Mesenchymal stem cell (in vitro differentiated cells and primary cell): ENCODE measurements at regions not wholly inside any gene's neighbourhood (a gene's known extent, or its start where the extent isn't known, plus 50 kb on each side); places are given as distances from the start of the nearest gene placed in this dataset.

Source experiments
- DNase-seq: peaks from one replicate; pipeline ENCODE4 v3.0.0-alpha.2; 2013
- H2AFZ ChIP-seq: one replicate; pipeline ENCODE4 v1.6.1; 2013; ENCODE audit warnings: low read depth, mild to moderate bottlenecking, control low read depth, inconsistent platforms, low read length, moderate library complexity
- H2AK5ac ChIP-seq: 2 replicates; pipeline ENCODE4 v1.6.1; 2013; ENCODE audit warnings: low read length, moderate library complexity, mild to moderate bottlenecking, inconsistent platforms; ENCODE audit not compliant: severe bottlenecking
- H2BK120ac ChIP-seq: one replicate; pipeline ENCODE4 v1.6.1; 2013; ENCODE audit warnings: low read depth, mild to moderate bottlenecking, inconsistent platforms, low read length, moderate library complexity
- H2BK12ac ChIP-seq, 2 experiments: one replicate each; pipeline ENCODE4 v1.6.1; 2013; ENCODE audit warnings: inconsistent platforms in 2 of 2, low read length in 2 of 2, mild to moderate bottlenecking in 2 of 2, moderate library complexity in 2 of 2, control low read depth in 1 of 2
- H2BK15ac ChIP-seq: one replicate; pipeline ENCODE4 v1.6.1; 2013; ENCODE audit warnings: mild to moderate bottlenecking, low read depth, inconsistent platforms; ENCODE audit not compliant: poor library complexity, severe bottlenecking
- H2BK5ac ChIP-seq: 2 replicates; pipeline ENCODE4 v1.6.1; 2013; ENCODE audit warnings: low read depth, mild to moderate bottlenecking, low read length, control low read depth, inconsistent platforms; ENCODE audit not compliant: poor library complexity, severe bottlenecking
- H3K14ac ChIP-seq, 2 experiments: one replicate each; pipeline ENCODE4 v1.6.1; 2013; ENCODE audit warnings: inconsistent platforms in 2 of 2, low read length in 2 of 2, control low read depth in 1 of 2, mild to moderate bottlenecking in 1 of 2, moderate library complexity in 1 of 2
- H3K18ac ChIP-seq, 2 experiments: one replicate each; pipeline ENCODE4 v1.6.1; 2013; ENCODE audit warnings: inconsistent platforms in 2 of 2, low read length in 2 of 2, control low read depth in 1 of 2, low read depth in 1 of 2, mild to moderate bottlenecking in 1 of 2
- H3K23ac ChIP-seq, 2 experiments: one replicate each; pipeline ENCODE4 v1.6.1; 2013; ENCODE audit warnings: inconsistent platforms in 2 of 2, low read length in 2 of 2, mild to moderate bottlenecking in 2 of 2, moderate library complexity in 2 of 2, control low read depth in 1 of 2
- H3K27ac ChIP-seq: 2 replicates; pipeline ENCODE4 v1.5.1; 2013; ENCODE audit warnings: mild to moderate bottlenecking, moderate library complexity, low read length, control low read depth, inconsistent platforms; ENCODE audit not compliant: poor library complexity, severe bottlenecking
- H3K27me3 ChIP-seq, 2 experiments: 2 replicates each; pipeline versions ENCODE4 v1.6.1 to v1.7.0; 2013; ENCODE audit warnings: low read length in 2 of 2, mild to moderate bottlenecking in 2 of 2, moderate library complexity in 2 of 2, control low read depth in 1 of 2, inconsistent platforms in 1 of 2; ENCODE audit not compliant: control insufficient read depth in 1 of 2, insufficient read depth in 1 of 2
- H3K36me3 ChIP-seq, 2 experiments: 2 replicates each; pipeline versions ENCODE4 v1.6.1 to v1.7.0; 2013; ENCODE audit warnings: low read length in 2 of 2, control low read depth in 1 of 2, inconsistent platforms in 1 of 2, low read depth in 1 of 2, mild to moderate bottlenecking in 1 of 2; ENCODE audit not compliant: insufficient read depth in 2 of 2, control insufficient read depth in 1 of 2
- H3K4ac ChIP-seq, 2 experiments: one replicate each; pipeline ENCODE4 v1.6.1; 2013; ENCODE audit warnings: inconsistent platforms in 2 of 2, low read length in 2 of 2, mild to moderate bottlenecking in 2 of 2, moderate library complexity in 2 of 2, control low read depth in 1 of 2, low read depth in 1 of 2
- H3K4me1 ChIP-seq: 2 replicates; pipeline ENCODE4 v1.6.1; 2013; ENCODE audit warnings: low read depth, low read length, control low read depth; ENCODE audit not compliant: control insufficient read depth, insufficient read depth
- H3K4me2 ChIP-seq: 2 replicates; pipeline ENCODE4 v1.6.1; 2013; ENCODE audit warnings: low read length, mild to moderate bottlenecking, inconsistent platforms; ENCODE audit not compliant: poor library complexity, severe bottlenecking
- H3K4me3 ChIP-seq, 2 experiments: 2 replicates each; pipeline versions ENCODE4 v1.5.1 to v1.7.0; 2013; ENCODE audit warnings: low read length in 2 of 2, mild to moderate bottlenecking in 2 of 2, control low read depth in 1 of 2, low read depth in 1 of 2; ENCODE audit not compliant: insufficient read depth in 1 of 2
- H3K79me1 ChIP-seq: replicated peaks from 2 replicates; pipeline ENCODE4 v1.6.1; 2013; ENCODE audit warnings: mild to moderate bottlenecking, control low read depth, low read length, inconsistent platforms; ENCODE audit not compliant: poor library complexity, severe bottlenecking
- H3K9ac ChIP-seq: 2 replicates; pipeline ENCODE4 v1.7.0; 2013; ENCODE audit warnings: mild to moderate bottlenecking, low read length, moderate library complexity
- H3K9me3 ChIP-seq: 2 replicates; pipeline ENCODE4 v1.7.0; 2013; ENCODE audit warnings: mild to moderate bottlenecking, low read length; ENCODE audit not compliant: control insufficient read depth
- H4K8ac ChIP-seq: one replicate; pipeline ENCODE4 v1.6.1; 2013; ENCODE audit warnings: inconsistent platforms, mild to moderate bottlenecking, low read length, moderate library complexity
- H4K91ac ChIP-seq: one replicate; pipeline ENCODE4 v1.6.1; 2013; ENCODE audit warnings: mild to moderate bottlenecking, low read length, inconsistent platforms
- WGBS: methylation state at CpG from one replicate; pipeline ENCODE4 v1.1.7; 2013; ENCODE audit warnings: mixed read lengths; 5-methylcytosine and 5-hydroxymethylcytosine counted together

GRCh38 chr4:149095001-149095400 is 652.8 kb upstream of the NR3C2 start:
- H3K27me3 ChIP-seq = no peaks in the 10 kb centered on the region
- H2BK120ac ChIP-seq = no peak overlapping the region
- no peak overlapping the region for H2BK12ac ChIP-seq
- H3K23ac ChIP-seq = no peak overlapping the region
- no peak overlapping the region for H3K4me2 ChIP-seq
- no peaks in the 10 kb centered on the region for H3K4me1 ChIP-seq
- no peaks in the 10 kb centered on the region for H3K36me3 ChIP-seq
- H3K14ac ChIP-seq = no peak overlapping the region
- H3K9me3 ChIP-seq = peaks cover 14% of the 10 kb centered on the region
- H4K8ac ChIP-seq = no peak overlapping the region
- H3K4me3 ChIP-seq = no peak overlapping the region
- H2AK5ac ChIP-seq = no peak overlapping the region
- H3K27ac ChIP-seq = no peak overlapping the region
- no peak overlapping the region for H2BK15ac ChIP-seq
- H2AFZ ChIP-seq = no peak overlapping the region
- H3K79me1 ChIP-seq = no peaks in the 10 kb centered on the region
- DNase-seq = no peak
- no peak overlapping the region for H3K18ac ChIP-seq
- H3K9ac ChIP-seq = no peak overlapping the region
- no peak overlapping the region for H2BK5ac ChIP-seq
- H3K4ac ChIP-seq = no peak overlapping the region
- H4K91ac ChIP-seq = no peak overlapping the region

GRCh38 chr4:149084144-149084543 is 641.9 kb upstream of the NR3C2 start:
- Histone ChIP-seq H2BK15ac (no peak overlapping the region), H2BK5ac (no peak overlapping the region), H2AFZ (no peak overlapping the region), H3K27ac (no peak overlapping the region), H3K4me2 (no peak overlapping the region), H2BK120ac (no peak overlapping the region), H3K18ac (no peak overlapping the region), H3K36me3 (no peaks in the 10 kb centered on the region), H3K4me3 (no peak overlapping the region), H3K4ac (no peak overlapping the region), H3K79me1 (no peaks in the 10 kb centered on the region), H4K91ac (no peak overlapping the region), H3K9ac (no peak overlapping the region), H4K8ac (no peak overlapping the region), H3K23ac (no peak overlapping the region), H3K4me1 (no peaks in the 10 kb centered on the region), H3K27me3 (no peaks in the 10 kb centered on the region), H2AK5ac (no peak overlapping the region), H3K14ac (no peak overlapping the region), H2BK12ac (no peak overlapping the region), H3K9me3 (peaks cover 5% of the 10 kb centered on the region)
- 89% methylated on average over 4 of the region's 4 CpGs for WGBS
- no peak for DNase-seq

- H4K8ac ChIP-seq = no peak overlapping the region
These were observed 635.0 kb upstream of the NR3C2 start for GRCh38 chr4:149077181-149077580.

GRCh38 chr4:149076401-149076800 is 634.2 kb upstream of the NR3C2 start:
- no peak overlapping the region for H3K4ac ChIP-seq
- H3K14ac ChIP-seq = no peak overlapping the region
- no peaks in the 10 kb centered on the region for H3K79me1 ChIP-seq
- H3K9me3 ChIP-seq = peaks cover 4% of the 10 kb centered on the region
- H3K27ac ChIP-seq = no peak overlapping the region
- no peak overlapping the region for H2BK15ac ChIP-seq
- no peak overlapping the region for H2BK12ac ChIP-seq
- H3K23ac ChIP-seq = no peak overlapping the region
- H2BK5ac ChIP-seq = no peak overlapping the region
- no peak overlapping the region for H2AK5ac ChIP-seq
- DNase-seq = no peak
- H3K36me3 ChIP-seq = no peaks in the 10 kb centered on the region
- no peak overlapping the region for H2BK120ac ChIP-seq
- WGBS = 76% methylated on average over 1 of the region's 1 CpG
- H3K4me3 ChIP-seq = no peak overlapping the region
- H3K27me3 ChIP-seq = no peaks in the 10 kb centered on the region
- no peak overlapping the region for H4K8ac ChIP-seq
- H4K91ac ChIP-seq = no peak overlapping the region
- no peak overlapping the region for H3K18ac ChIP-seq
- H3K4me2 ChIP-seq = no peak overlapping the region
- H3K4me1 ChIP-seq = no peaks in the 10 kb centered on the region
- H3K9ac ChIP-seq = no peak overlapping the region
- no peak overlapping the region for H2AFZ ChIP-seq

More at GRCh38 chr4:149077181-149077580, 635.0 kb upstream of the NR3C2 start:
- Histone ChIP-seq H3K14ac (no peak overlapping the region), H2BK15ac (no peak overlapping the region), H2AFZ (no peak overlapping the region), H3K27ac (no peak overlapping the region), H2BK12ac (no peak overlapping the region), H3K9me3 (peaks cover 4% of the 10 kb centered on the region), H2AK5ac (no peak overlapping the region), H3K9ac (no peak overlapping the region), H3K23ac (no peak overlapping the region), H3K4me3 (no peak overlapping the region), H2BK5ac (no peak overlapping the region), H3K18ac (no peak overlapping the region), H3K4me2 (no peak overlapping the region), H3K36me3 (no peaks in the 10 kb centered on the region), H4K91ac (no peak overlapping the region), H3K79me1 (no peaks in the 10 kb centered on the region), H3K4ac (no peak overlapping the region), H2BK120ac (no peak overlapping the region), H3K4me1 (no peaks in the 10 kb centered on the region), H3K27me3 (no peaks in the 10 kb centered on the region)
- no CpG with 5 or more reads among the region's 1 CpG for WGBS
- DNase-seq = no peak
